ENCODE measurements at regions not wholly inside any gene's neighbourhood (a gene's known extent, or its start where the extent isn't known, plus 50 kb on each side); places are given as distances from the start of the nearest gene placed in this dataset.

- POLR2A ChIA-PET, result no interaction called here
- no peak for TF ChIP-seq CTCF (IDR thresholded peaks at IDR 0.05; ENCODE audit: insufficient read depth, low read depth, low read length)
- CTCF ChIA-PET, result no interaction called here
These were observed 87.7 kb upstream of the ALX4 start for GRCh38 chr11:44397586-44398178.

GRCh38 chr11:44398266-44399030 is 88.5 kb upstream of the ALX4 start:
- Histone ChIP-seq H3K36me3 (ENCODE audit: control insufficient read depth, insufficient read depth, low read length) (no peaks in the 10 kb centered on the region), H3K4me3 (ENCODE audit: low read depth, low read length) (no peak overlapping the region), H3K27me3 (ENCODE audit: control insufficient read depth, insufficient read depth, low read length) (no peaks in the 10 kb centered on the region; the same call in 1 of the 2 replicates)
- no peak for TF ChIP-seq CTCF (IDR thresholded peaks at IDR 0.05; ENCODE audit: insufficient read depth, low read depth, low read length)
- POLR2A ChIA-PET, result no interaction called here
- CTCF ChIA-PET, result no interaction called here
- DNase-seq (ENCODE audit: low read depth), result no peak

More at GRCh38 chr11:44397586-44398178, 87.7 kb upstream of the ALX4 start:
- no peaks in the 10 kb centered on the region for H3K27me3 ChIP-seq (ENCODE audit: control insufficient read depth, insufficient read depth, low read length)
- no peaks in the 10 kb centered on the region for H3K36me3 ChIP-seq (ENCODE audit: control insufficient read depth, insufficient read depth, low read length)
- H3K4me3 ChIP-seq (ENCODE audit: low read depth, low read length), result no peak overlapping the region
- DNase-seq (ENCODE audit: low read depth), result no peak

- ChIA-PET POLR2A (no interaction called here), CTCF (no interaction called here)
- Histone ChIP-seq H3K27me3 (ENCODE audit: control insufficient read depth, insufficient read depth, low read length) (no peaks in the 10 kb centered on the region; the same call in 1 of the 2 replicates), H3K36me3 (ENCODE audit: control insufficient read depth, insufficient read depth, low read length) (no peaks in the 10 kb centered on the region), H3K4me3 (ENCODE audit: low read depth, low read length) (no peak overlapping the region)
- TF ChIP-seq CTCF (IDR thresholded peaks at IDR 0.05; ENCODE audit: insufficient read depth, low read depth, low read length), result no peak
- DNase-seq (ENCODE audit: low read depth), result no peak
These were observed 90.0 kb upstream of the ALX4 start for GRCh38 chr11:44399968-44400367.

GRCh38 chr11:44400431-44400830 is 90.5 kb upstream of the ALX4 start:
- DNase-seq (ENCODE audit: low read depth), result no peak
- Histone ChIP-seq H3K36me3 (ENCODE audit: control insufficient read depth, insufficient read depth, low read length) (no peaks in the 10 kb centered on the region), H3K27me3 (ENCODE audit: control insufficient read depth, insufficient read depth, low read length) (no peaks in the 10 kb centered on the region; the same call in 1 of the 2 replicates), H3K4me3 (ENCODE audit: low read depth, low read length) (no peak overlapping the region)
- TF ChIP-seq CTCF (IDR thresholded peaks at IDR 0.05; ENCODE audit: insufficient read depth, low read depth, low read length), result no peak
- POLR2A ChIA-PET, result no interaction called here
- CTCF ChIA-PET, result no interaction called here

- no peaks in the 10 kb centered on the region; the same call in 1 of the 2 replicates for H3K27me3 ChIP-seq (ENCODE audit: control insufficient read depth, insufficient read depth, low read length)
- no peak for DNase-seq (ENCODE audit: low read depth)
- TF ChIP-seq CTCF (IDR thresholded peaks at IDR 0.05; ENCODE audit: insufficient read depth, low read depth, low read length), result no peak
- POLR2A ChIA-PET, result no interaction called here
- CTCF ChIA-PET, result no interaction called here
- H3K4me3 ChIP-seq (ENCODE audit: low read depth, low read length), result no peak overlapping the region
- H3K36me3 ChIP-seq (ENCODE audit: control insufficient read depth, insufficient read depth, low read length), result no peaks in the 10 kb centered on the region
These were observed 92.6 kb upstream of the ALX4 start for GRCh38 chr11:44402466-44403075.
